ENCODE measurements at regions not wholly inside any gene's neighbourhood (a gene's known extent, or its start where the extent isn't known, plus 50 kb on each side); places are given as distances from the start of the nearest gene placed in this dataset.
"Not testable (repeated sequence)": the region's sequence is repeated elsewhere in the genome, so short reads cannot be mapped to it uniquely, and the experiment has no call there.

- not testable (repeated sequence) for ATAC-seq, H3K27me3 ChIP-seq, H3K4me3 ChIP-seq, H3K27ac ChIP-seq, H3K36me3 ChIP-seq, H3K9me3 ChIP-seq, H3K4me1 ChIP-seq
- WGBS, 2 donors (ENCODE audit: low coverage in 1 of 2) = 79 to 82% methylated on average over 5 of the region's 6 CpGs
Measured at GRCh38 chr2:132317026-132317680, 99.5 kb upstream of the GPR39 start.

DNA sequence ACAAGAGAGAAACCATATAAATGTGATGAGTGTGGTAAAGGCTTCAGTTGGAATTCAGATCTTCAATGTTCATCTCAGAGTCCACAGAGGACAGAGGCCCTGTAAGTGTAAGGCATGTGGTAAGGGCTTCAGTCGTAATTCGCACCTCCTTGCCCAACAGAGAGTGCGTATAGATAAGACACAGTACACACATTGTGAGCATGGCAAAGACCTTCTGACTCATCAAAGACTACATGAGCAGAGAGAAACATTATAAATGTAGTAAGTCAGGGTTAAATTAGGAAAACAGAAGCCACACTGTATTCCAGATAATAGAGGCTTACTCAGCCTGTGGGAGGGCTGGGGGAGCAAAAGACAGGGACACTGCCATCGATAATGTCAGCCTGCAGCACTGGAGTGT, 98.1 kb upstream of the GPR39 start:
- H3K9me3 ChIP-seq, H3K27ac ChIP-seq, H3K4me3 ChIP-seq, H3K4me1 ChIP-seq, H3K36me3 ChIP-seq, H3K27me3 ChIP-seq, ATAC-seq: not testable (repeated sequence)
- 60 to 70% methylated on average over 1 to 4 of the region's 4 CpGs for WGBS, 2 donors (ENCODE audit: low coverage in 1 of 2)

- H3K27ac ChIP-seq, H3K36me3 ChIP-seq, H3K9me3 ChIP-seq, H3K27me3 ChIP-seq, ATAC-seq, H3K4me1 ChIP-seq, H3K4me3 ChIP-seq: not testable (repeated sequence)
- 100% methylated on average over 1 of the region's 1 CpG; no CpG with 5 or more reads in 1 of the 2 donors for WGBS, 2 donors (ENCODE audit: low coverage in 1 of 2)
Measured at GRCh38 chr2:132324005-132324404, 92.6 kb upstream of the GPR39 start.

DNA sequence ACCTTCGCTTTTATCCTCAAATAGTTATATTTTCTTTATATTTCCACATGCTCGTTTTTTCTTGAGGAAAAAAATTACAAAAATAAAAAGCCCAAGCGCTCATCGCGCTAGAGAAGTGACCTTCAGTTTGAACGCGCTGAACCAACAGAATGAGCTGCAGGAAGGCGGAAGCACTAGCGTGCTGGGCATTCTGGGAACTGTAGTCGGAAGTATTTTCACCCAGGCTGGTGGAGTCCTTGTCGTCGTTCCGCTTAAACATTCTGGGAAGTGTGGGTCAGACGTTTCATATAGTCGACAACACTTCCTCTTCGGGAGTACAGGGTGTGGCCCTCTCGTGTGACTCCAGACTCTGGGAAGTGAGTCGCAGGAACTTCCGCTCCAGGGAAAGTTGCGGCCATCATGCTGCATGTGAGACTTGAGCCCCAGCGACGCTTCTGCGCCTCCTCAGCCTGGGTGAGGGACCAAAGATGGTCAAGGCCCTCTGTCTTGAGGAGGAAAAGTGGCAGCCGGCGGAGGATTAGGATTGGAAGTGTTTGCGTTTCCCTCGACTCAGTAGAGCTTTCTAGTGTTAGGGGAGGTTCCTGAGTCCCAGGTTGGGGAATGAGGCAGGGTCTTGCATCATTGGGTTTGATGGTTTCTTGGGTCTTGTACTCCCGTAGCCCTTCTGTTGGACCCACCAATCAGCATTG, 84.1 kb upstream of the GPR39 start:
- ATAC-seq, H3K27ac ChIP-seq, H3K9me3 ChIP-seq, H3K4me1 ChIP-seq, H3K27me3 ChIP-seq, H3K4me3 ChIP-seq, H3K36me3 ChIP-seq: not testable (repeated sequence)
- 48 to 80% methylated on average over 2 to 12 of the region's 28 CpGs for WGBS, 2 donors (ENCODE audit: low coverage in 1 of 2)

DNA sequence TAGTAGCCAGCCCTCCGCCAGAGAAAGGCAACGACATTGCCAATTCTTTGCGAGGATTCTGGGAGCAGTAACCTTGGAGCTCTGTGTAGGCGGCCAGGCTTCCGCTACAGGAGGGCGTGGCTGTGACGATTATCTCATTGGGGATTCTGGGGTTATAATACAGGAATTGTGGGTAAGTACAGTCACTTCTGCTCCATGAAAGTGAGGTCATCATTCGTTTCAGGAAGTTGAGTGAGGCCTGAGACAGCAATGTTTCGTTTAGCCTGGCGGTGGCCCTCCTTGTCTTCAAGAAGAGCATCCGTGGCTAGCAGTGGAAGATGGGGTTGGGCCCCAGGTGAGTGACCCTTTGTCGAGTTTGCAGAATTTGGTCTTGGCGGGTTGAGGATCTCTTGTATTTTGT, 79.5 kb upstream of the GPR39 start:
- H3K4me1 ChIP-seq, H3K27ac ChIP-seq, H3K27me3 ChIP-seq, H3K9me3 ChIP-seq, ATAC-seq, H3K4me3 ChIP-seq, H3K36me3 ChIP-seq: not testable (repeated sequence)
- 90% methylated on average over 7 of the region's 13 CpGs; no CpG with 5 or more reads in 1 of the 2 donors for WGBS, 2 donors (ENCODE audit: low coverage in 1 of 2)

- H3K9me3 ChIP-seq, H3K27ac ChIP-seq, H3K4me1 ChIP-seq, H3K36me3 ChIP-seq, ATAC-seq, H3K27me3 ChIP-seq, H3K4me3 ChIP-seq: not testable (repeated sequence)
- no CpG with 5 or more reads among the region's 5 CpGs for WGBS, 2 donors (ENCODE audit: low coverage in 1 of 2)
Measured at GRCh38 chr2:132337844-132338243, 78.8 kb upstream of the GPR39 start.

- H3K36me3 ChIP-seq, H3K4me1 ChIP-seq, H3K9me3 ChIP-seq, H3K27me3 ChIP-seq: not testable (repeated sequence)
- TF ChIP-seq POLR2A (IDR thresholded peaks at IDR 0.05) (peak in 1 of 2 donors; percentile 14), POLR2AphosphoS5 (IDR thresholded peaks at IDR 0.05) (peak; percentile 36)
- peak overlapping the region; percentile 74 to 79 (median 76) for H3K27ac ChIP-seq
- H3K4me3 ChIP-seq = peak overlapping the region; percentile 50 to 79
- WGBS, 2 donors (ENCODE audit: low coverage in 1 of 2) = 0 to 3% methylated on average over 12 to 16 of the region's 34 CpGs
- ATAC-seq = peak; percentile 100
Measured at GRCh38 chr2:132347041-132347780, 69.4 kb upstream of the GPR39 start.

GRCh38 chr2:132349092-132349687, 67.4 kb upstream of the GPR39 start:
- H3K4me1 ChIP-seq = peaks cover 0 to 16% (median 0%) of the 10 kb centered on the region in 3 donors
- not testable (repeated sequence) for H3K27me3 ChIP-seq, ATAC-seq, H3K9me3 ChIP-seq, H3K4me3 ChIP-seq, H3K27ac ChIP-seq, H3K36me3 ChIP-seq
- 28 to 29% methylated on average over 6 to 8 of the region's 8 CpGs for whole genome bisulfite sequencing, 2 donors (ENCODE audit: low coverage in 1 of 2)
- TF ChIP-seq, protein P1, sequence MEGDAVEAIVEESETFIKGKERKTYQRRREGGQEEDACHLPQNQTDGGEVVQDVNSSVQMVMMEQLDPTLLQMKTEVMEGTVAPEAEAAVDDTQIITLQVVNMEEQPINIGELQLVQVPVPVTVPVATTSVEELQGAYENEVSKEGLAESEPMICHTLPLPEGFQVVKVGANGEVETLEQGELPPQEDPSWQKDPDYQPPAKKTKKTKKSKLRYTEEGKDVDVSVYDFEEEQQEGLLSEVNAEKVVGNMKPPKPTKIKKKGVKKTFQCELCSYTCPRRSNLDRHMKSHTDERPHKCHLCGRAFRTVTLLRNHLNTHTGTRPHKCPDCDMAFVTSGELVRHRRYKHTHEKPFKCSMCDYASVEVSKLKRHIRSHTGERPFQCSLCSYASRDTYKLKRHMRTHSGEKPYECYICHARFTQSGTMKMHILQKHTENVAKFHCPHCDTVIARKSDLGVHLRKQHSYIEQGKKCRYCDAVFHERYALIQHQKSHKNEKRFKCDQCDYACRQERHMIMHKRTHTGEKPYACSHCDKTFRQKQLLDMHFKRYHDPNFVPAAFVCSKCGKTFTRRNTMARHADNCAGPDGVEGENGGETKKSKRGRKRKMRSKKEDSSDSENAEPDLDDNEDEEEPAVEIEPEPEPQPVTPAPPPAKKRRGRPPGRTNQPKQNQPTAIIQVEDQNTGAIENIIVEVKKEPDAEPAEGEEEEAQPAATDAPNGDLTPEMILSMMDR (IDR thresholded peaks at IDR 0.05) = peak; percentile 28 to 59 (median 54)

DNA sequence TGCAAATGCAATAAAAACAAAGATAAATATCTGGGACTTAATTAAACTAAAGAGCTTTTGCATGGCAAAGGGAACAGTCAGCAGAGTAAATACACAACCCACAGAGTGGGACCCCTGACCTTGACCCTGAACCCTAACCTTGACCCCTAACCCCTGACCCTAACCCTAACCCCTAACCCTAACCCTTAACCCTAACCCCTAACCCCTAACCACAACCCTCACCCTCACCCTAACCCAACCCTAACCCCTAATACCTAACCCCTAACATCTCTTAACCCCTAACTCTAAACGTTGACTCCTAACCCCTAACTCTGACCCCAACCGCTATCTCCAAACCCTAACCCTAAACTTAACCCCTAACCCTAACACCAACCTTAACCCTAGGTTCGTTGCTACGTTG, 64.9 kb upstream of the GPR39 start:
- peaks cover 0 to 16% (median 0%) of the 10 kb centered on the region in 3 donors for H3K4me1 ChIP-seq
- peak overlapping the region in 2 of 4 donors; percentile 64 to 71 for H3K27ac ChIP-seq
- not testable (repeated sequence) for H3K4me3 ChIP-seq, H3K36me3 ChIP-seq, H3K9me3 ChIP-seq, H3K27me3 ChIP-seq, ATAC-seq
- 46 to 63% methylated on average over 4 of the region's 4 CpGs for WGBS, 2 donors (ENCODE audit: low coverage in 1 of 2)

All from gastroesophageal sphincter (tissue), 4 donors.